Globus pallidus (tissue), 1 donor: ENCODE measurements at regions not wholly inside any gene's neighbourhood (a gene's known extent, or its start where the extent isn't known, plus 50 kb on each side); places are given as distances from the start of the nearest gene placed in this dataset.
"Not testable (repeated sequence)": the region's sequence is repeated elsewhere in the genome, so short reads cannot be mapped to it uniquely, and the experiment has no call there.

ENCODE experiments used
- DNase-seq: peaks from one replicate; pipeline ENCODE4 v3.0.0-alpha.2; 2015; ENCODE audit warnings: low spot score

- DNase-seq = no peak
Measured at GRCh38 chr4:156408749-156409148, 455.1 kb upstream of the CTSO start.

- no peak for DNase-seq
Measured at GRCh38 chr4:156401371-156401770, 447.7 kb upstream of the CTSO start.

GRCh38 chr4:156396534-156396933, 442.9 kb upstream of the CTSO start:
- no peak for DNase-seq

- DNase-seq = no peak
Measured at GRCh38 chr4:156391325-156391653, 437.6 kb upstream of the CTSO start.

- no peak for DNase-seq
Measured at GRCh38 chr4:156390599-156391324, 437.1 kb upstream of the CTSO start.

- no peak for DNase-seq
Measured at GRCh38 chr4:156388826-156389225, 435.2 kb upstream of the CTSO start.

- peak; percentile 16 for DNase-seq
Measured at GRCh38 chr4:156378033-156378665, 424.5 kb upstream of the CTSO start.

GRCh38 chr4:156377036-156377710, 423.5 kb upstream of the CTSO start:
- no peak for DNase-seq

- no peak for DNase-seq
Measured at GRCh38 chr4:156374894-156375293, 421.2 kb upstream of the CTSO start.

- DNase-seq = no peak
Measured at GRCh38 chr4:156374069-156374468, 420.4 kb upstream of the CTSO start.

- not testable (repeated sequence) for DNase-seq
Measured at GRCh38 chr4:156367502-156367901, 413.8 kb upstream of the CTSO start.

GRCh38 chr4:156362581-156362980, 408.9 kb upstream of the CTSO start:
- DNase-seq = no peak

GRCh38 chr4:156347412-156348075, 393.9 kb upstream of the CTSO start:
- DNase-seq = no peak

- no peak for DNase-seq
Measured at GRCh38 chr4:156346959-156347385, 393.3 kb upstream of the CTSO start.

- no peak for DNase-seq
Measured at GRCh38 chr4:156344397-156344796, 390.7 kb upstream of the CTSO start.

- DNase-seq = no peak
Measured at GRCh38 chr4:156336511-156336910, 382.8 kb upstream of the CTSO start.

- DNase-seq = no peak
Measured at GRCh38 chr4:156335721-156336120, 382.1 kb upstream of the CTSO start.

GRCh38 chr4:156330436-156331031, 376.9 kb upstream of the CTSO start:
- DNase-seq = no peak

- DNase-seq = peak; percentile 1
Measured at GRCh38 chr4:156329779-156330178, 376.1 kb upstream of the CTSO start.

- DNase-seq = no peak
Measured at GRCh38 chr4:156328882-156329281, 375.2 kb upstream of the CTSO start.

GRCh38 chr4:156326246-156326645, 372.6 kb upstream of the CTSO start:
- no peak for DNase-seq

- DNase-seq = no peak
Measured at GRCh38 chr4:156322592-156322991, 368.9 kb upstream of the CTSO start.
